Esophagus (tissue), 2 donors: ENCODE measurements at regions not wholly inside any gene's neighbourhood (a gene's known extent, or its start where the extent isn't known, plus 50 kb on each side); places are given as distances from the start of the nearest gene placed in this dataset.

ENCODE experiments used
- H3K27ac ChIP-seq, 2 donors: one replicate each; pipeline ENCODE4 v1.5.1; 2013; ENCODE audit warnings: low read depth in 2 of 2, mild to moderate bottlenecking in 2 of 2, inconsistent platforms in 1 of 2, low read length in 1 of 2, moderate library complexity in 1 of 2
- H3K27me3 ChIP-seq, 2 donors: one replicate each; pipeline ENCODE4 v1.6.1; 2013; ENCODE audit warnings: low read length in 2 of 2, control low read depth in 1 of 2, mild to moderate bottlenecking in 1 of 2; ENCODE audit not compliant: insufficient read depth in 2 of 2, control insufficient read depth in 1 of 2
- H3K36me3 ChIP-seq, 2 donors: one replicate each; pipeline ENCODE4 v1.6.1; 2013; ENCODE audit warnings: low read length in 1 of 2; ENCODE audit not compliant: control insufficient read depth in 2 of 2, insufficient read depth in 2 of 2
- H3K4me1 ChIP-seq, 2 donors: one replicate each; pipeline ENCODE4 v1.6.1; 2013; ENCODE audit warnings: low read length in 1 of 2; ENCODE audit not compliant: control insufficient read depth in 2 of 2, insufficient read depth in 2 of 2
- H3K4me3 ChIP-seq, 2 donors: one replicate each; pipeline ENCODE4 v1.5.1; 2013; ENCODE audit warnings: low read length in 2 of 2, mild to moderate bottlenecking in 2 of 2, low read depth in 1 of 2, moderate library complexity in 1 of 2
- H3K9me3 ChIP-seq, 2 donors: one replicate each; pipeline ENCODE4 v1.6.1; 2013; ENCODE audit warnings: mild to moderate bottlenecking in 2 of 2, low read depth in 1 of 2, low read length in 1 of 2, moderate library complexity in 1 of 2; ENCODE audit not compliant: control insufficient read depth in 2 of 2, insufficient read depth in 1 of 2
- WGBS, 2 donors: extraction: QIAGEN DNeasy Blood & Tissue Kit; methylation state at CpG; one replicate each; pipeline ENCODE4 v1.1.7; 2013; 5-methylcytosine and 5-hydroxymethylcytosine counted together
- donor health status: healthy with polysubstance abuse.
- donor health status: Bipolar disorder and iron deficiency.

DNA sequence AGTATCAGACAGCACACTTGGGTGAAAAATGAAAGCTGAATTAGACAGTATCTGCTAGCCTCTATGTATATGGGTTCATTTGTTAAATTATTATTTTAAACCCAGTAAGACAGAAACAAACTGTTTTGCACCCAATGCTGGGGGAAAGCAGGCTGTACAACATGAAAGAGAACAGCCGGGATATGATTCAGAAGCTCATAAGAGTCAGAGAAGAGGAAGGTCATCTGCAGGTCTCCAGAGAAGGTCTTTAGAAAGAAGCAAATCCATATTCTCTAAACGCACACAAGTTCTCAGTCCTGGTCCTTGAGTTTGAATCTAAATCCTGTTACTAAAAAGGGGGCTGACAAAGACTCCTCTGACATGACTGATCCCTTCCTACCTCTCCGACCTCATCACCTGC is 155.1 kb downstream of the SIPA1L2 start:
- WGBS, 2 donors = 83 to 91% methylated on average over 3 of the region's 3 CpGs
- peaks cover 3 to 4% of the 10 kb centered on the region in 2 donors for H3K36me3 ChIP-seq

GRCh38 chr1:232473900-232474299 is 156.0 kb downstream of the SIPA1L2 start:
- no peak overlapping the region for H3K27ac ChIP-seq
- peaks cover 4% of the 10 kb centered on the region in 2 donors for H3K36me3 ChIP-seq
- WGBS, 2 donors = 89 to 92% methylated on average over 4 of the region's 4 CpGs
- H3K9me3 ChIP-seq = no peaks in the 10 kb centered on the region
- peaks cover 0 to under 1% of the 10 kb centered on the region in 2 donors for H3K4me1 ChIP-seq
- no peak overlapping the region for H3K4me3 ChIP-seq
- H3K27me3 ChIP-seq = no peaks in the 10 kb centered on the region

More for the DNA sequence above, 155.1 kb downstream of the SIPA1L2 start:
- no peak overlapping the region for H3K27ac ChIP-seq
- no peak overlapping the region for H3K4me3 ChIP-seq
- H3K9me3 ChIP-seq = no peaks in the 10 kb centered on the region
- no peaks in the 10 kb centered on the region for H3K27me3 ChIP-seq
- no peaks in the 10 kb centered on the region for H3K4me1 ChIP-seq

GRCh38 chr1:232473324-232473723 is 156.6 kb downstream of the SIPA1L2 start:
- 69 to 72% methylated on average over 2 of the region's 2 CpGs for WGBS, 2 donors
- Histone ChIP-seq H3K4me3 (no peak overlapping the region), H3K27ac (no peak overlapping the region), H3K4me1 (peaks cover 0 to 2% of the 10 kb centered on the region in 2 donors), H3K9me3 (no peaks in the 10 kb centered on the region), H3K27me3 (no peaks in the 10 kb centered on the region), H3K36me3 (peaks cover 4 to 6% of the 10 kb centered on the region in 2 donors)

GRCh38 chr1:232472485-232473041 is 157.4 kb downstream of the SIPA1L2 start:
- H3K27me3 ChIP-seq = no peaks in the 10 kb centered on the region
- H3K9me3 ChIP-seq = no peaks in the 10 kb centered on the region
- H3K4me3 ChIP-seq = no peak overlapping the region
- peaks cover 0 to 2% of the 10 kb centered on the region in 2 donors for H3K4me1 ChIP-seq
- WGBS, 2 donors = 68 to 84% methylated on average over 3 of the region's 3 CpGs
- peaks cover 4 to 6% of the 10 kb centered on the region in 2 donors for H3K36me3 ChIP-seq
- H3K27ac ChIP-seq = no peak overlapping the region

DNA sequence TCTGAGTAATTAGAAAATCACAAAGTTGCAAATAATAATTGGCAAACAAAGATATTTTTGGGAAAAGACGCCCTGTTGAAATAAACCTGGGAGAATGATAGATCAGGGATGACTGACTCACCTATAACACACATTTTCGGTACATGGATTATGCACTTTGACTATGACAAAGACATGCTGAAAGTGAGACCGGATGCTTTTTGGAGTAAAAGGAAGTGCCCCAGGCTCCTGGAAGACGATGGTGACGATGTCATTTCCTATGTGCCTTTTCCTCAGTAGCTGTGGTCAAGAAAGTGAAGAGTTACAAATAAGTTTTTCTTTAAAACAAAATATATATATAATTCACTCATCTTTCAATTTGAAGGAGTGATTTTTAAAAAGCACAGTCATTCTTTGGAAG is 158.7 kb downstream of the SIPA1L2 start:
- Histone ChIP-seq H3K4me3 (no peak overlapping the region), H3K9me3 (no peaks in the 10 kb centered on the region), H3K27me3 (no peaks in the 10 kb centered on the region), H3K4me1 (peaks cover 0 to 2% of the 10 kb centered on the region in 2 donors), H3K27ac (no peak overlapping the region), H3K36me3 (peaks cover 4 to 9% of the 10 kb centered on the region in 2 donors)
- WGBS, 2 donors = 70 to 77% methylated on average over 5 of the region's 5 CpGs

DNA sequence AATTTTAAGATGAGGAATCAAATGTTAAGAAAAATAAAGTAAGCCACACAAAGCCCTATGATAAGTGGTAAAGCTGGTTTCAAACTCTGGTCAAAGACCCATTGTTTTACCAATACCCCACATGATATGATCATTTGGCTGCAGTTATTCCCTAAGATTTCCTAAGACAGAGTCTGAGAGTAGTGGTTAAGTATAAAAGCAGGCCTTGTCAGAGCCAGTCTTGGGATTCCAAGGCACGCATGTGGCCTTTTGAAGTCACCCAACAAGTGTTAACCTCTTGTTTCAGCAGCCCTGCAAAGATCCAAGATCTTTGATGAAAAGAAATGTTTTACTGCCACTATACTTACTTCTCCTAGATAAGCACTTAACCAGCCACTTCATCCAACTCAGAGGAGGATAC is 159.2 kb downstream of the SIPA1L2 start:
- peaks cover 0 to 2% of the 10 kb centered on the region in 2 donors for H3K4me1 ChIP-seq
- H3K27me3 ChIP-seq = no peaks in the 10 kb centered on the region
- H3K36me3 ChIP-seq = peaks cover 4 to 9% of the 10 kb centered on the region in 2 donors
- no peak overlapping the region for H3K4me3 ChIP-seq
- WGBS, 2 donors = 92 to 96% methylated on average over 1 of the region's 1 CpG
- H3K9me3 ChIP-seq = no peaks in the 10 kb centered on the region
- no peak overlapping the region for H3K27ac ChIP-seq

- peaks cover 4 to 12% of the 10 kb centered on the region in 2 donors for H3K36me3 ChIP-seq
- H3K27me3 ChIP-seq = no peaks in the 10 kb centered on the region
- H3K27ac ChIP-seq = no peak overlapping the region
- H3K9me3 ChIP-seq = no peaks in the 10 kb centered on the region
- H3K4me3 ChIP-seq = no peak overlapping the region
- whole genome bisulfite sequencing, 2 donors = 81 to 92% methylated on average over 3 of the region's 3 CpGs
- peaks cover 0 to 2% of the 10 kb centered on the region in 2 donors for H3K4me1 ChIP-seq
Measured at GRCh38 chr1:232468249-232468648, 161.7 kb downstream of the SIPA1L2 start.

DNA sequence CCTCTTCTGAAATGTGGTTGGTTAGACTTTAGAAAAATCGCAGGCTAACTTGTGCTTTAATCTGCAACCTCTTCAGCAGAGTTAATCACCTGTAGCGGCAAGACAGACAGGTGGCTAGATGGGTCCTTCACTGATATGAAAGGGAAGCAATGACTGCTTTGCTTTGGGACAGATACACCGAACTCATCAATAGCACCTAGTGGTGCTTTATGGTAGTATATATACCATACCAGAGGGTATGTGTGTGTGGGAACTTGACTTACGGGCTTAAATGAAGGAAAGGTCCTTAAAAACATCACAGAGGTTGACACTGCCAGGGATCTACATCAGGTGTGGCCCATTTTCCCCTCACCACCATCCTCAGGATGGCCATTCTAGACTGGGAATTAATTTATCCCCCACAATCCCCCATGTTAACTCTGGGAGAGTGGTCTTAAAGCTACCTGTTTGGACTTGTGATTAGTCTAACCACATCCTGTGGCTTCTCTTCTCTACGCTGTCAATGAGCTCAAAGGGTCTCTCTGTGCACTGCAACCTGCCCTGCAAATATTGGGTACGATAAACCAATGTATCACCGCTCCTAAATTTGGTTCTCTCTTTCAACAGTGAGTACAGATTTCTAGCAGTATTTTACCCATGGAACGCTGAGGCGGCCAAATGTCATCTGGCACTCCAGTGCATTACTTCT is 162.7 kb downstream of the SIPA1L2 start:
- 94 to 96% methylated on average over 9 of the region's 9 CpGs for WGBS, 2 donors
- Histone ChIP-seq H3K27me3 (no peaks in the 10 kb centered on the region), H3K4me3 (no peak overlapping the region), H3K9me3 (no peaks in the 10 kb centered on the region), H3K4me1 (peaks cover 0 to 2% of the 10 kb centered on the region in 2 donors), H3K27ac (no peak overlapping the region), H3K36me3 (peaks cover 4 to 15% of the 10 kb centered on the region in 2 donors)

GRCh38 chr1:232464325-232464724 is 165.6 kb downstream of the SIPA1L2 start:
- H3K9me3 ChIP-seq = no peaks in the 10 kb centered on the region
- H3K36me3 ChIP-seq = peaks cover 0 to 18% of the 10 kb centered on the region in 2 donors
- no peak overlapping the region for H3K27ac ChIP-seq
- H3K4me1 ChIP-seq = peaks cover 0 to 2% of the 10 kb centered on the region in 2 donors
- H3K4me3 ChIP-seq = no peak overlapping the region
- WGBS, 2 donors = 58 to 69% methylated on average over 1 of the region's 1 CpG
- no peaks in the 10 kb centered on the region for H3K27me3 ChIP-seq

DNA sequence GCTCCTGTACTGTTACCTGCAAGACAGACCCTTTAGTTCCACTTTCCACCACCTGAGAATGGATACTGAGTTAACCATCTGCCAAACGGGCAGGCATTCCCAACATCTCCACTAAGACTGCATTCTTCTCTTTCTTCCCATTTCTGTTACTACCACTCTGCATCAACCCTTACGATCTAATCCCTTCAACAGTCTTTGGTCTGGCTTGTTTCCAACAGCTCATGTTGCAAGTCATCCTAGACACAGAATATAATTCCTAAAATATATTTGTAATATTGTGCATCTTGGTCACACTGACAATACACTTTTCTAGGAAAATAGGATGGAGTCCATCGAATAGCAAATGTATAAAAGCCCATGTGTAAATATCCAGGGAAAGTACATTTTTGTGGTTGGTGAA is 166.7 kb downstream of the SIPA1L2 start:
- Histone ChIP-seq H3K27me3 (no peaks in the 10 kb centered on the region), H3K27ac (no peak overlapping the region), H3K4me3 (no peak overlapping the region), H3K36me3 (peaks cover 0 to 15% of the 10 kb centered on the region in 2 donors), H3K4me1 (no peaks in the 10 kb centered on the region), H3K9me3 (no peaks in the 10 kb centered on the region)
- 75 to 83% methylated on average over 3 of the region's 3 CpGs for WGBS, 2 donors
